C4-2B (cell line): ENCODE measurements at regions not wholly inside any gene's neighbourhood (a gene's known extent, or its start where the extent isn't known, plus 50 kb on each side); places are given as distances from the start of the nearest gene placed in this dataset.

Source experiments
- CTCF ChIP-seq: fragments of 450-650 bp; conservative IDR thresholded peaks from 2 replicates; pipeline ENCODE4 v1.5.1; 2017; ENCODE audit warnings: mild to moderate bottlenecking
- ZFX ChIP-seq: fragments of 450-650 bp; IDR thresholded peaks from 2 replicates; pipeline ENCODE4 v1.6.1; 2017

GRCh38 chr3:41141433-41142167, 57.7 kb upstream of the CTNNB1 start:
- TF ChIP-seq CTCF (no peak), ZFX (no peak)
